SKM-1 (cell line): ENCODE measurements at regions not wholly inside any gene's neighbourhood (a gene's known extent, or its start where the extent isn't known, plus 50 kb on each side); places are given as distances from the start of the nearest gene placed in this dataset.
"Not testable (repeated sequence)": the region's sequence is repeated elsewhere in the genome, so short reads cannot be mapped to it uniquely, and the experiment has no call there.

ENCODE experiments used
- DNase-seq: peaks from one replicate; lab custom pipeline; 2025; ENCODE audit not compliant: unreplicated experiment; lab: John Stamatoyannopoulos, UW

DNA sequence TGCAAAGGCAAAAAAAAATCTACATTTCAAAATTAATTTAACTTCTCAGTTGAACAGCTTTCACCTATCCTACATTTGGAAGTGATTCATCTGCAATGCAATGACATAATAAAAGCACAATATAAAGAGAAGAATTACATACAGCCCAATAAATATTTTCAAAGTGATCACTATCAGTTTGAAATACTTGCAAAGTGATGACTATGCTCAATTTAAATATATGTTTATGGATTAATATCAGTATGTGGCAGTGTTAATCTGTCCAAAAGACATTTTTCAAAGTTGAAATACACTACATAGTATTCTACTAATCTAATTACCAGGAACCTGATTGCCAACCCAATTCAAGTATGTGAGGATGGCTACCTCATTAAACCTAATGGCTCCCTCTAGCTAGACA lies 460.7 kb upstream of the ATXN7L3B start:
- no peak for DNase-seq

DNA sequence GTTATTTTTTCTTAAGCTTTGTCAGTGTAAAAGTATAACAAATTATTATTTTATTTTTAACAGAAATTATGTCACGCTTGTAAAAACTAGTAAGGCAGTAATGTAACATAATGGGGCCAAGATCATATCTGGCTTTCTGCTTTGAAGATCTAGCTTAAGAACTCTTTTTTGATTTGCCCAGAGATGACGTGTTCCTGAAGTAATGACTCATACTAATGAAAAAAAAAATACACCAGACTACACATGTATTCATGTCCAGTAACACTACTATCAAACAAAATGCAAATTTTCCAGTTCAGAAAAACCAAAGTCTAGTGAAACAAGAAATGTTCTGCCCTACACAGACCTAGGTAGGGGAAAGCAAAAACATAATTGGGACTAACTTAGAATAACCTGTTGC lies 432.2 kb upstream of the ATXN7L3B start:
- DNase-seq: no peak

GRCh38 chr12:74108729-74109128 lies 428.9 kb upstream of the ATXN7L3B start:
- DNase-seq: no peak

GRCh38 chr12:74111688-74112360 lies 425.8 kb upstream of the ATXN7L3B start:
- DNase-seq: no peak

DNA sequence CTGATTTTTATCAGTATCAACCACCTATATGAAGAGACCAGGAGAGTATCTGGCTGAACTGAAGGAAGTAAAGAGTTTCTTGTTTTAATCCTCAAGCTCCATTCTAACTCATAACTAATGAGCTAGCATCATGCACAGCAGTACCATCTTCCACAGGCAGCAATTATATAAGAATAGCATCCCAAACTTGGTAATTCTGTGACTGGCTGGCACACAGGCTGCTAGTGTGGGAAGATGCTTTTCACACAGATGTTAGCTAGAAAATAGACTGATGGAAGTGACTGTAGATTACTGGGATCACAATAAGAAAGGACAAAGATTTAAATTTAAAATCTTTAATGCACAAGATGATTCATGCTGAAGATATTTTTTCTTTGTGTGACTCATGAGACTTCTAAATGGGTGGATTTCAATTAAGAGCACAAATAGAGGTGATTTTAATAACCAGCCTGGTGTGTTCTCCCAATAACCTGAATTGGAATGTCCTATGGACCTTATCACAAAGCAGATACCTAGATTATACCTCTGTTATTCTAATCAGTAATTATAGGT lies 417.7 kb upstream of the ATXN7L3B start:
- no peak for DNase-seq

DNA sequence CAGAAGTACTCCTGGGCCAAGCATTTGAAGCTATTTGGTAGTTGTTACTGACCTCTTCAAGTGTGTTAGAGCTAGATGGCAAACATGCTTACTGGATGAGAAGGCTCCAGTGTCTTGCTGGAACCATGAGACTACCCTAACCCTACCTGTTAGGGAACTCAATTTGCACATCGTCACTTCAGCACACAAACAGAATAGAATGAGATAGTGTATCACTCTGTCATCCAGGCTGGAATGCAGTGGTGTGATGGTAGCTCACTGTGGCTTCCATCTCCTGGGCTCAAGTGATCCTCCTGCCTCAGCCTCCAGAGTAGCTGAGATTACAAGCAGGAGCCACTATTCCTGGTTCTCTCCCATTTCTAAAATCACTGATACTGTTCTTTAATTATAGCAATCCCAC lies 417.0 kb upstream of the ATXN7L3B start:
- DNase-seq: no peak

DNA sequence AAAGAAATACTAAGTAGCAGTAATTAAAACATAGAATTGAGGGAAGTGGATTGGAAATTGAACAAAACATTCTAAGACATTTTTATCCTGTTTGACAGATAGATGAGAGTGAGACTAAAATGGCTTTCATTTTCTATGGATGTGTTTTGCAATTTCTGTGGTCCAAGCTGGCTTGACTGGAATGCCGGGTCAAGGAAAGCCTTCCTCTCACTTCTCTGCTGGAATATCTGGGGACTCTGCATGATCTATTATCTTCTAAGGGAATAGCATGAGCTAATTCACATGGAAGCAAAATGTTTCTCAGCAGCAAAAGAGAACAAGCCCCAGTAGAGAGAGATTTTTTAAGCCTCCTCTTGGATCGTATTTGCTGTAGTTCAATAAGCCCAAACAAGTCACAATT lies 407.9 kb upstream of the ATXN7L3B start:
- DNase-seq: no peak

- no peak for DNase-seq
These were observed 393.2 kb upstream of the ATXN7L3B start for GRCh38 chr12:74144396-74144795.

DNA sequence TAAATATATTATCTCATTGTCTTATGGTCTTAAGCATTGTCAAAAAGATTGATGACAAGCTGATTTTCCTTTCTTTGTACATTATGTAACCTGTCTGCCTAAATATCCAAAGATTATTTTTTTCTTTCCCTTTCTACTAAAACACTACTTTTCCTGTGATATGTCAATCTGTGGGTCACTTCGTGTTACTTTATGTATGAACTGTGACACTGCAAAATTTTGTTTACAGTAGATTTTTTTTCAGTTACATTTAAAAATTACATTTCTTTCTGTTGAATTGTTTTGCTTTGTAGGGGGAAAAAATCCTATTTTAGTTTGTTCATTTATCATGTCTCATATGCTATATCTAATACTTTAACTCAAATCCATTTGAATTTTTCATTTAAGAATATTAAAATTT lies 392.3 kb upstream of the ATXN7L3B start:
- no peak for DNase-seq

DNA sequence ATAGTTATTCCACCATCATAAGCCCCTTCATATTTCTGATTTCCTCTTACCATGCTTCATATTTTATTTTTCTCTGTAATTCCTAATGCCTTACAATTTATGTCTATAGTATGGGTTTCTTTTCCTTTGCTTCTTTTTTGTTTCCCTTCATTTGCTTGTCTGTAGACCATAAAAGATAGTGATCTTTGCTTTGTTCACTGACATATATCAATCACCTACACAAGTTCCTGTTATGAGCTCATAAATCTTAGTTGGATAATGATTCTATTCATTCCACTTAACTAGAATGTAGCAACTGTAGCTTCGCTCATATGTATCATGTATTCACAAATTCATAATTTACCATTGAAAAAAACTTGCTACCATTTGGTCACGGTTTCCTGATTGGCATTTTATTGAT lies 388.8 kb upstream of the ATXN7L3B start:
- DNase-seq: no peak

GRCh38 chr12:74152370-74152769 lies 385.3 kb upstream of the ATXN7L3B start:
- DNase-seq: no peak

DNA sequence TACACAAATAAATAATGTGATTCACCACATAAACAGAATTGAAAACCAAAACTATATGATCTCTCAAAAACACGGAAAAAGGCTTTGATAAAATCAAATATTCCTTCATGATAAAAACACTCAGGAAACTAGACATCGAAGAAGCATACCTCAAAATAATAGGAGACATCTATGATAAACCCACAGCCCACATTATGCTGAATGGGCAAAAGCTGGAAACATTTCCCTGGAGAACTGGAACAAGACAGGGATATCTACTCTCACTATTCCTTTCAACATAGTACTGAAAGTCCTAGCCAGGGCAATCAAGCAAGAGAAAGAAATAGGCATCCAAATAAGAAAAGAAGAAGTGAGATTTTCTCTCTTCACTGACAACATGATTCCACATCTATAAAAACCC lies 371.5 kb upstream of the ATXN7L3B start:
- DNase-seq: no peak

GRCh38 chr12:74169607-74170006 lies 368.0 kb upstream of the ATXN7L3B start:
- DNase-seq: no peak

GRCh38 chr12:74170645-74171477 lies 366.8 kb upstream of the ATXN7L3B start:
- no peak for DNase-seq

DNA sequence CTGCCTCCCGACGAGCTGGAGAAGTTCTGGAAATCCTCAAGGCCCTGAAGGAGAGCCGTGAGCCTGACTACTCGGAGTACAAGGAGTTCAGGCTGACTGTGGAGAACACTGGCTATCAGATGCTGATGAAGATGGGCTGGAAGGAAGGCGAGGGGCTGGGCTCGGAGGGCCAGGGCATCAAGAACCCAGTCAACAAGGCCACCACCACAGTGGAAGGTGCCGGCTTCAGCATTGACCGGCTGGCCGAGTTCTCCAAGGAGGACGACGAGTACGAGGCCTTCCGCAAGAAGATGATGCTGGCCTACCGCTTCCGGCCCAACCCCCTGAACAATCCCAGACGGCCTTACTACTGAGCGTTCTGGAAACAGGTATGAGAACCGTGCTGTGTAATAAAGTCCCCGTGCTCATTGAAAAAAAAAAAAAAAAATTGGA lies 366.1 kb upstream of the ATXN7L3B start:
- DNase-seq: no peak

GRCh38 chr12:74174961-74175360 lies 362.7 kb upstream of the ATXN7L3B start:
- DNase-seq: not testable (repeated sequence)

DNA sequence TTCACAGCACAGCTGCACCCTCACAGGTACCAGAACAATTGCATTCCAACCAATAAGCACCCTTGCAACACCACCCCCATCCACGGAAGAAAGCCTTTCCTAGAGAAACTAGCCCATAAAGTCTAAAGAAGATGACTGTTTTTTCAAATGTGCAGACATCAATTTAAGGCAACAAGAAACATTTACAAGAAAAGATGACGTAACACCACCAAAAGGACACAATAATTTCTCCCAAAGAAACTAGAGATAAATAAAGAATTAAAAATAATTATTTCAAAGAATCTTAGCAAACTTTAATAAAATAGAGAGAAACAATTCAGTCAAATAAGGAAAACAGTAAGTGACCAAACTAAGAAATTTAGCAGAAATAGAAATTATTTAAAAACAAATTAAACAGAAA lies 352.3 kb upstream of the ATXN7L3B start:
- DNase-seq: no peak

DNA sequence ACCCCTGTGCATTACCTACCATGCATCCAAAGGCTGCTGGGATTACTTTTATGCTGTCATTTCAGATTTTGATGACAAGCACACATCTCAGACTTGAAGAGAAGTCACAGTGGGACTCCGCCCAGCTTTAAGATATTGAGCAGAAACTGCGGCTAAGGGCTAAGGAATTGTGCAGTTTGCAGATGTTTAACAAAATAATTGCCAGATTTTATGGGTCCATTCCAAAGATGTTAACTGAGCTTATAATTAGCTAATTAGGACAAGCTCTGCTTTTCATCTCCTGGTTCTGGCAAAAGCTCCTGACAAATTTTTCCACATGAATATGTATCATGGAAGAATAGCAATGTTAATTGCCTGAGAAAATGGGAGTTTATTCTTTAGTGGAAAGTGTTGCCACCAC lies 344.4 kb upstream of the ATXN7L3B start:
- no peak for DNase-seq

- no peak for DNase-seq
These were observed 333.4 kb upstream of the ATXN7L3B start for GRCh38 chr12:74204236-74204635.

DNA sequence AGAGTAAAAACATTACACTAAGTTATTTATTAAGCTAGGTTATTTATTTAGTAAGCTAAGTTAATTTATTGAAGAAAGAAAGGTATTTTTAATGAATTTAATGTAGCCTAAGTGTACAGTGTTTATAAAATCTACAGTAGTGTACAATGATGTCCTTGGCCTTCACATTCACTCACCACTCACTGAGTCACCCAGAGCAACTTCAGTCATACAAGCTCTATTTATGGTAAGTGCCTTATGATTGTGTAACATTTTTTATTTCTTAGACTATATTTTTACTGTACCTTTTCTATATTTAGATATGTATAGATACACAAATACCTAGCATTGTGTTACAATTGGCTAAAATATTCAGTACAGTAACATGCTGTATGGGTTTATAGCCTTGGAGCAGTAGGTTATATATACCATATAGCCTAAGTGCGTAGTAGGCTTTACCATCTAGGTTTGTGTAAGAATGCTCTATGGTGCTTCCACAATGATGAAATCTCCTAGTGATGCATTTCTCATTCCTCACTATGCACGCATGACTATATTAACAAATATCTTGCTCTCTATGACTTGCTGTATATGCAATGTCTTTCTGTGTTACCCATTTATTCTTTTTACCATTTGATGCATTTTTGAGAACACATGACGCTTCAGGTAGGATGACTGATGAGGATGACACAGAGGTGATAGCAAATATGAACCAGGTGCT lies 309.6 kb upstream of the ATXN7L3B start:
- DNase-seq: no peak

DNA sequence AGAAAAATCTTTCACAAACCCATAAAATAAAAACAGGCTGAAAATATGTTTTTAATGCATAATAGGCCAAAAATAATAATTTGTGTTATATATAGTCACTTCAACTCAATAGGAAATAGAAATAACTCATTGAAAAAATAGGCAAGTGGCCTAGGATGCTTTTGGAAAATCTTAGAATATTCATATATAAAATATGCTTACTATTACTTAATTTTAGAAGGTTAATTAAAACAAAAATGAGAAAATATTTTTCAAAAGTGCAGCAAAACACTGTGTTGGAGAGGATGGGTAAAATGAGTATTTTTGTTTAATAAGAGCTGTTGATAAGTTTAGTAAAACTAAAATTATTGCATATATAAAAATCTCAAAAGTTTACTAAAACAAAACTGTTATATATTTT lies 308.0 kb upstream of the ATXN7L3B start:
- no peak for DNase-seq

DNA sequence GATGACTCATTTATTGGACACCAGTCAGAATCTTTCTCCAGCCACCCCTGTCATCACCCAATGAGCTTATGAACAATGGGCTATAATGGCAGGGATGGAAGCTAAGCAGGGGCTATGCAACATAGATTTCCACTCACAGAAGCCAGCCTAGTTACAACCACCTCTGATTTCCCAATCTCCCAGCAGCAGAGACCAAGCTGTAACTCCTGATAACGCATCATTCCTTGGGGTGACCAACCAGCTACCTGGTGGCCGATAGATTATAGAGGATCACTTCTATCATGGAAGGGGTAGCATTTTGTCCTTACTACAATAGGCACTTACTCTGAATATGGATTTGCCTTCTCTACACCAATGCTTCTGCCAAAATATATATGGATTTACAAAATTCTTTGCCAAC lies 302.3 kb upstream of the ATXN7L3B start:
- DNase-seq: no peak
